D721Med (cell line): ENCODE measurements at regions not wholly inside any gene's neighbourhood (a gene's known extent, or its start where the extent isn't known, plus 50 kb on each side); places are given as distances from the start of the nearest gene placed in this dataset.
"Not testable (repeated sequence)": the region's sequence is repeated elsewhere in the genome, so short reads cannot be mapped to it uniquely, and the experiment has no call there.

Experiments
- DNase-seq: peaks from one replicate; pipeline ENCODE4 v3.0.0; 2011; ENCODE audit warnings: low spot score; ENCODE audit not compliant: insufficient read length
- FAIRE-seq: peaks from 2 replicates; lab custom pipeline; 2011; peaks lifted over from hg19 to GRCh38; lab: Jason Lieb, UNC
- CTCF ChIP-seq: IDR thresholded peaks from 2 replicates; pipeline ENCODE4 v1.5.1; 2012; ENCODE audit warnings: mild to moderate bottlenecking, control low read depth; ENCODE audit not compliant: insufficient read depth; ENCODE audit errors: missing control alignments

DNA sequence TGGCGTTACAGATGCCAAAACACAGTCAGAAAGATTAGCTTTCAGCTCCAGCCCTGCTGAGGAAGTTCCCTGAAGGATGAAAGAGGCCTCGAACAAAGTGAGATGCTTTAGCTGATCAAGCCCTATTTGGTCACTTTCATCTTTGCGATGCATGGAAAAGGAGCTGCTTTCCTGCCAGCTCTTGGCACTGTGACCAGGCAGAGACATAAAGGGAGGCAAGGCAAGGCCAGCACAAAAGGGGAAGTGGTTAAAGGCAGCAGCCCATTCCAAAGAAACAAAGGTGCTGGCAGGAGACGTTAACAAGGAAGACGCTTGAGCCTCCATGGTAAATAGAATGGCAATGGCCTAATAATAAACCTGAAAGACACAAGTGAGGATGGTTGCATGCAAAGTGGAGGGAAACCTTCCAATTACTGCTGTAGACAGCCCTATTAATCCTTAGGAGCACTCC lies 617.1 kb upstream of the INTU start:
- DNase-seq (no peak), FAIRE-seq (no peak)
- no peak for TF ChIP-seq CTCF

DNA sequence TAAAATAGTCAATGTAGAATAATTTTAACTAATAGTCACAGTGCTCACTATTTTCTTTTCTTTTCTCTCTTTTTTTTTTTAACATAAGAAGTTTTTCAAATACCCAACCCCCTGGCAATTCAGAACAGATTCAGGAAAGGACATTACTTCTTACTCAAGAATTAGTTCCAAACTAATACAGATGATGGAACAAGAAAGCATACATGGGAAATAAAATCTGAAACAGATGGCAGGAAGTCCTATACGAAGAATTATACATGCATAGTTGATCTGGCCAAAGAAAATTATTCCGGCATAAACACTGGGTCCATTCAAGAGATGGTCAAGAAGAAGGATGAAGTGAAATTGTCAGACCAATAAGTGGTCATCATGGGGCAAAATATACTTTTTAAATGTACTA lies 614.4 kb upstream of the INTU start:
- DNase-seq (no peak), FAIRE-seq (no peak)
- no peak for TF ChIP-seq CTCF

GRCh38 chr4:127020831-127021230 lies 611.9 kb upstream of the INTU start:
- not testable (repeated sequence) for DNase-seq, FAIRE-seq

GRCh38 chr4:127036296-127036695 lies 596.5 kb upstream of the INTU start:
- no peak for FAIRE-seq
- DNase-seq: no peak
- TF ChIP-seq CTCF: no peak

DNA sequence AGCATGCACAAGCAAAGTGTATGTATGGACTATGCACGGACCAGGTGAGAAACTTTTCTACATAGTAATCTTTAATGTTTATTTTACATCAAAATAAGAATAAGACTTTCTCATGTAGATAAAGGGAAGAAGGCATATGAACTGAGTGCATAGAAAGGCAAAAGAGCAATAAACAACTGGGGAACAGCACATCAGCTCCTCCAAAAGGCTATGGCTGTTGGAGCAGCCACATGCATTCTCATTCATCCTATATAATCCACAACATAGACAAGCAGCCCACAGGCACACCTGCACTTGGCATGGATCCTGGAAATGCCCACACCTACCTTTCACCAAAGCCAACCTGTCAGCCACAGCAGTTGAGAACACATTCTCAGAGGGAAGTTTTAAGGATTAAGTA lies 586.9 kb upstream of the INTU start:
- DNase-seq (no peak), FAIRE-seq (no peak)
- TF ChIP-seq CTCF: no peak

DNA sequence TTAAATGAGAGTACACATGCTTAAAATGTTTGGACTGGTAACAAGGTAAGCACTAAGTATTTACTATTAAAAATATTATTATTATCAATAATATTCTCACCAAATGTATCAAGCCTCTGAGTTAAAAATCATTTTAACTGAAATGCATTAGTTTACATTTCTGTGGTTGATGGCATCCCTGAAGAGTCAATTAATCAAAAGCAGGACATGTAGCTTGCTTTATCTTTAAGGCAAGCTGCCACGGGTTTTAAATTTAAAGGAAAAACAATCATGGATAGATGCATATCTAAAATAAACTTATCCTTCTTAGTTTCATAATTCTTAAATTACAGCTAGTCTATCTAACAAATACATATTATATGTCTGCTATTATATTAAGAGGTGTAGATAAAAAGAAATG lies 584.8 kb upstream of the INTU start:
- DNase-seq (no peak), FAIRE-seq (no peak)
- no peak for TF ChIP-seq CTCF

- FAIRE-seq (no peak), DNase-seq (no peak)
- no peak for TF ChIP-seq CTCF
These were observed 584.2 kb upstream of the INTU start for GRCh38 chr4:127048376-127049044.

DNA sequence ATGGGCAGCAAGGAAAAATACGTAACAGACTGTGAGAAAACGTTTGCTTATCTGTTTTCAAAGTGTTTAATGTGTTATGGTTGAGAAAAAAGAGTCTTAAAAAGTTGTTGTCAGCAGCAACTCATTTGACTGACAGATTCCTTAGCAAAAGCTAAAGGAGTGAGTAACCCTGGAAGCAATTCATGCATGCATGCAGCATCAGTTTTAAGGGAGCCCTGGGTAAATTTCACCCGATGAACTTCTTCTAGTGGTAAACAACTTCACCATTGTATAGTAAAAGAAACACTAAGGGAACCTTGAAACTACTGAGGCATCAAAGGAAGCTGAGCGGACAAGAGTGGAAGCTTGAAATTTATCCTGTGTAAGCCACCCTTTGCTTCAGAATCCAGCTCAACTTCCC lies 583.2 kb upstream of the INTU start:
- DNase-seq (no peak), FAIRE-seq (no peak)
- TF ChIP-seq CTCF: no peak
